Transverse colon (tissue), 4 donors: ENCODE measurements at regions not wholly inside any gene's neighbourhood (a gene's known extent, or its start where the extent isn't known, plus 50 kb on each side); places are given as distances from the start of the nearest gene placed in this dataset.

ENCODE experiments used
- DNase-seq: peaks from one replicate; pipeline ENCODE4 v3.0.0-alpha.2; 2019
- H3K27ac ChIP-seq, 4 donors: fragments of 200-600 bp; sonication (generic); 2 replicates each; pipeline ENCODE4 v1.5.1; 2016 to 2018; ENCODE audit warnings: inconsistent platforms in 4 of 4
- H3K27me3 ChIP-seq: fragments of 200-600 bp; sonication (generic); 2 replicates; pipeline ENCODE4 v1.5.1; 2017; ENCODE audit warnings: inconsistent platforms
- H3K36me3 ChIP-seq, 4 donors: fragments of 200-600 bp; sonication (generic); 2 replicates each; pipeline ENCODE4 v1.5.1; 2017 to 2019; ENCODE audit warnings: inconsistent platforms in 4 of 4
- H3K4me1 ChIP-seq, 4 donors: fragments of 200-600 bp; sonication (generic); 2 replicates each; pipeline ENCODE4 v1.5.1; 2017 to 2020; ENCODE audit warnings: inconsistent platforms in 4 of 4
- H3K4me3 ChIP-seq, 4 donors: fragments of 200-600 bp; sonication (generic); 1 replicate in 1 of 4; 2 replicates in 3 of 4; pipeline versions ENCODE4 v1.5.1 to v1.6.1; 2017 to 2019; ENCODE audit warnings: inconsistent platforms in 4 of 4
- H3K9me3 ChIP-seq, 2 donors: fragments of 200-600 bp; sonication (generic); 2 replicates each; pipeline ENCODE4 v1.5.1; 2017 to 2019; ENCODE audit warnings: inconsistent platforms in 2 of 2
- EP300 ChIP-seq: sonication (generic); formaldehyde crosslinking; IDR thresholded peaks from one replicate; pipeline ENCODE4 v1.6.1; 2017; ENCODE audit warnings: antibody characterized with exemption, low read depth
- POLR2A ChIP-seq: fragments of 450-650 bp; IDR thresholded peaks from one replicate; pipeline ENCODE4 v1.6.1; 2016; ENCODE audit warnings: antibody characterized with exemption, mild to moderate bottlenecking, moderate library complexity
- POLR2AphosphoS5 ChIP-seq, 3 donors: sonication (generic); formaldehyde crosslinking; IDR thresholded peaks; one replicate each; pipeline ENCODE4 v1.6.1; 2016; ENCODE audit warnings: antibody characterized with exemption in 3 of 3
- WGBS, 2 donors: methylation state at CpG; one replicate each; pipeline ENCODE4 v1.1.5; 2018; ENCODE audit warnings: low coverage in 1 of 2; 5-methylcytosine and 5-hydroxymethylcytosine counted together
- in situ Hi-C, 4 donors: fragments of 200-750 bp; cut with MboI; loops; one replicate each; pipeline versions ENCODE4 v1.15.0 to v1.15.1; 2017; ENCODE audit warnings: low sequenced_read_pairs in 3 of 4, low pct_ligation_motif_present in 1 of 4, low pct_unique_long_range_greater_than_20kb in 1 of 4
- intact Hi-C: fragments of 100-400 bp; cut with DNase I; formaldehyde crosslinking; loops from one replicate; pipeline ENCODE4 v1.15.1; 2023; ENCODE audit warnings: low total_unique reads
- TF ChIP-seq, protein P1 (sequence below), 5 experiments: fragments of 200-600 bp in 3 of 5; fragments of 450-650 bp in 2 of 5; sonication (generic) in 3 of 5; IDR thresholded peaks; 1 replicate in 2 of 5; 2 replicates in 3 of 5; pipeline ENCODE4 v1.5.1; 2016 to 2017; ENCODE audit warnings: antibody characterized with exemption in 5 of 5, inconsistent platforms in 3 of 5, mild to moderate bottlenecking in 2 of 5, moderate library complexity in 1 of 5

DNA sequence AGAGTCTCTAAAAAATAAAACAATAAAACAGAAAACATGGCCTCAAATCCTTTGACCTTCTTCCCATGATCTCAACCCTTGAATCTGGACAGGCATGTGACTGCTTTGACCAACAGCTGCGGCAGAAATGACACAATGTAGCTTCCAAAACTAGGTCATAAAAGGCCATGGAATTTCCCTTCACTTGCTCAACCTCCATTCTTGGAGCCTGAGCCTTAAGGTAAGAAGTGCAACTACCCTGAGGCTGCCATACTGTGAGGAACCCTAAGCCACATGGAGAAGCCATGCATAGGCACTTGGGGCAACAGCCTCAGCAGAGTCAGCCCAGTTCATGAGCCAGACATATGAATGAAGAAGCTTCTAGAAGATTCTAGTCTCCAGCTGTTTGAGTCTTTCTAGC lies 75.7 kb upstream of the BRD7 start:
- intact Hi-C loops = loop anchor here (10.0 kb wide), 1 partner anchor 1380 kb away; no protein-coding TSS in a partner anchor
- TF ChIP-seq POLR2A (no peak), POLR2AphosphoS5 (IDR thresholded peaks at IDR 0.05) (no peak), EP300 (no peak)
- TF ChIP-seq, protein P1, sequence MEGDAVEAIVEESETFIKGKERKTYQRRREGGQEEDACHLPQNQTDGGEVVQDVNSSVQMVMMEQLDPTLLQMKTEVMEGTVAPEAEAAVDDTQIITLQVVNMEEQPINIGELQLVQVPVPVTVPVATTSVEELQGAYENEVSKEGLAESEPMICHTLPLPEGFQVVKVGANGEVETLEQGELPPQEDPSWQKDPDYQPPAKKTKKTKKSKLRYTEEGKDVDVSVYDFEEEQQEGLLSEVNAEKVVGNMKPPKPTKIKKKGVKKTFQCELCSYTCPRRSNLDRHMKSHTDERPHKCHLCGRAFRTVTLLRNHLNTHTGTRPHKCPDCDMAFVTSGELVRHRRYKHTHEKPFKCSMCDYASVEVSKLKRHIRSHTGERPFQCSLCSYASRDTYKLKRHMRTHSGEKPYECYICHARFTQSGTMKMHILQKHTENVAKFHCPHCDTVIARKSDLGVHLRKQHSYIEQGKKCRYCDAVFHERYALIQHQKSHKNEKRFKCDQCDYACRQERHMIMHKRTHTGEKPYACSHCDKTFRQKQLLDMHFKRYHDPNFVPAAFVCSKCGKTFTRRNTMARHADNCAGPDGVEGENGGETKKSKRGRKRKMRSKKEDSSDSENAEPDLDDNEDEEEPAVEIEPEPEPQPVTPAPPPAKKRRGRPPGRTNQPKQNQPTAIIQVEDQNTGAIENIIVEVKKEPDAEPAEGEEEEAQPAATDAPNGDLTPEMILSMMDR (IDR thresholded peaks at IDR 0.05) = no peak
- H3K27ac ChIP-seq = no peak overlapping the region
- H3K27me3 ChIP-seq = no peaks in the 10 kb centered on the region
- in situ Hi-C loops = no loop called here
- H3K4me1 ChIP-seq = no peaks in the 10 kb centered on the region
- no peak overlapping the region for H3K4me3 ChIP-seq
- 69 to 100% methylated on average over 1 of the region's 1 CpG for WGBS, 2 donors
- DNase-seq = no peak
- no peaks in the 10 kb centered on the region for H3K36me3 ChIP-seq
- H3K9me3 ChIP-seq = peaks cover 0 to 3% of the 10 kb centered on the region in 2 donors

DNA sequence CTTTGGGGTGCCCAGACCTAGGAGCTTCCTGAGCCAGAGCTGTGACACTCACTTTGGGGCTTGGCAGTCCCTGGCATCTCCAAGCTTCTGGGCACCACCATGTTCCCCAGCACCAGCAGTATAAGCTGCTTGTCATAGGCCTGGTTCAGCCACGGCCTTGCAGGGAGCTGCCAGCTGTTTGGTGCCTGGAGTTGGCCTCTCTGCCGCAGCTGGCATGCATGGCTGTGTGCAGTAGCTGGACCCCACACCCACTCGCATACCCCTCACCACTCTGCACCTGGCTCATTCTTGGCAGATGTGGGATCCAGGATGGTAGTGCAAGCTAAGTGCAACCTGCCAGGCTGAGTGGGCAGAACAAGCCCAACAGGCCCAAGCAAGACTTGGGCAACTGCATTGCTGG lies 73.4 kb upstream of the BRD7 start:
- Histone ChIP-seq H3K36me3 (no peaks in the 10 kb centered on the region), H3K27ac (no peak overlapping the region), H3K4me3 (no peak overlapping the region), H3K9me3 (peaks cover 0 to 3% of the 10 kb centered on the region in 2 donors), H3K4me1 (no peaks in the 10 kb centered on the region), H3K27me3 (no peaks in the 10 kb centered on the region)
- TF ChIP-seq, protein P1 (IDR thresholded peaks at IDR 0.05) = no peak
- no peak for TF ChIP-seq EP300
- 97% methylated on average over 3 of the region's 3 CpGs; no CpG with 5 or more reads in 1 of the 2 donors for WGBS, 2 donors
- no peak for DNase-seq
- intact Hi-C loops = loop anchor here (10.0 kb wide), 1 partner anchor 1383 kb away; no protein-coding TSS in a partner anchor
- in situ Hi-C loops = no loop called here

DNA sequence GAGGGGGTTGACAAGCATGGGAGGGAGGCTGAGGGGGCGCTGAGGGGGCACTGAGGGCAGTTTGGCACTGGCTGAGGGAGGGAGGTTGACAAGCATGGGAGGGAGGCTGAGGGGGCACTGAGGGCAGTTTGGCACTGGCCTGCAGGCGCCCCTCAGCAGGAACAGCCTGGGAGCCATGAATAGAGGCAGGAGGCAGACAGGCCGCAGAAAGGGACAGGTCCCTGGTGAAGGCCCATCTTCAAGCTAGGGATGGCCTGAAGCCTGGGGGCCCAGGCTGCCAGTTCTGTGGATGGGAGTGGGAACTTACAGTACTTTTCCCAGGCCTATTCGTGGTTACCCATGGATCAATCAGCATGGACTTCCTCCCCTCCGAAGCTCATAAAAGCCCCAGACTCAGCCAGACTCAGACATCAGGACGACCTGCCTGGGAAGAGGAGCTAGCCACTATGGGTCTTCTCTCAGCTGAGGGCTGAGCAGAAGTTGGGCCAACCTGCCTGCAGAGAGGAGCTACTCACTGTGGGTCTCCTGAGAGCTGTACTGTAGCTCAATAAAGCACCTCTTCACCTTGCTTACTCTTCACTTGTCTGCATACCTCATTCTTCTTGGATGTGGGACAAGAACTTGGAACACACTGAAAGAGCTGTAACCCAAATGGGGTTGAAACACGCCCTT lies 72.8 kb upstream of the BRD7 start:
- in situ Hi-C loops (no loop called here), intact Hi-C loops (loop anchor here (10.0 kb wide), 1 partner anchor 1383 kb away; no protein-coding TSS in a partner anchor)
- no peaks in the 10 kb centered on the region for H3K36me3 ChIP-seq
- H3K4me1 ChIP-seq = no peaks in the 10 kb centered on the region
- no peak for DNase-seq
- no peaks in the 10 kb centered on the region for H3K27me3 ChIP-seq
- TF ChIP-seq, protein P1 (IDR thresholded peaks at IDR 0.05) = no peak
- no peak for TF ChIP-seq EP300
- TF ChIP-seq POLR2AphosphoS5 (IDR thresholded peaks at IDR 0.05) = no peak
- TF ChIP-seq POLR2A = no peak
- no peak overlapping the region for H3K4me3 ChIP-seq
- H3K9me3 ChIP-seq = peaks cover 0 to 3% of the 10 kb centered on the region in 2 donors
- H3K27ac ChIP-seq = no peak overlapping the region
- 46 to 80% methylated on average over 1 to 7 of the region's 7 CpGs for WGBS, 2 donors

DNA sequence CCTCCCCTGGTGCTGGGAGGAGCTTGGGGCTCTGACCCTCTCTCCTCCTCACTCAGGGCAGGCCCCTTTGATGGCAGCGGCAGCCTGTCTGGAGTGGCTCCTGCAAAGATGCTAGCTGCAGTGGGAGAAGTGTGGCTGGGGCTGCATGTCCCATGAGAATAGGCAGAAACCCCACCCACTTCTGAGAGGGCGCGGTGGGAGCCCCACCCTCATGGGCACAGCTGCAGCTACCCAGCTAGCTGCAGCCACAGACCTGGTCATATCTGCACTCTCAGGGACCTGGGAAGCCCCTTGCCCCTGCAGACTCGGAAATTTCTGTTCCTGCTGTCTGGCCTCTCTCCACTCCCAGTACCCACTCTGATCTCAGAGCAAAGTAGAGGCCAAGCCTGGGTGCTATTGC lies 72.2 kb upstream of the BRD7 start:
- Histone ChIP-seq H3K27me3 (no peaks in the 10 kb centered on the region), H3K27ac (no peak overlapping the region), H3K4me1 (no peaks in the 10 kb centered on the region), H3K36me3 (no peaks in the 10 kb centered on the region), H3K4me3 (no peak overlapping the region), H3K9me3 (peaks cover 0 to 3% of the 10 kb centered on the region in 2 donors)
- intact Hi-C loops = loop anchor here (10.0 kb wide), 1 partner anchor 1384 kb away; no protein-coding TSS in a partner anchor
- TF ChIP-seq POLR2A (no peak), EP300 (no peak), POLR2AphosphoS5 (IDR thresholded peaks at IDR 0.05) (no peak)
- TF ChIP-seq, protein P1 (IDR thresholded peaks at IDR 0.05) = no peak
- DNase-seq = no peak
- in situ Hi-C loops = no loop called here
- 93% methylated on average over 4 of the region's 4 CpGs; no CpG with 5 or more reads in 1 of the 2 donors for WGBS, 2 donors
